Heart right ventricle (tissue), 16 donors: ENCODE measurements at regions not wholly inside any gene's neighbourhood (a gene's known extent, or its start where the extent isn't known, plus 50 kb on each side); places are given as distances from the start of the nearest gene placed in this dataset.

Experiments used
- ATAC-seq, 8 donors: fragments of 200-7000 bp; cut with Tn5 transposase; one replicate each; pipeline ENCODE4 v1.9.1; 2020; ENCODE audit warnings: mild to moderate bottlenecking in 8 of 8, moderate library complexity in 8 of 8, moderate number of reproducible peaks in 1 of 8
- DNase-seq, 2 donors: peaks; one replicate each; pipeline ENCODE4 v3.0.0-alpha.2; 2020
- H3K27ac ChIP-seq, 10 donors: fragments of 200-600 bp; sonication (generic) in 2 of 10; one replicate each; pipeline versions ENCODE4 v1.5.0 to v1.8.0; 2020 to 2022; ENCODE audit warnings: mild to moderate bottlenecking in 3 of 10
- H3K27me3 ChIP-seq, 7 donors: fragments of 200-600 bp; one replicate each; pipeline ENCODE4 v1.8.0; 2021 to 2022; ENCODE audit warnings: mild to moderate bottlenecking in 2 of 7
- H3K36me3 ChIP-seq, 9 donors: fragments of 200-600 bp; sonication (generic) in 1 of 9; one replicate each; pipeline versions ENCODE4 v1.5.0 to v1.8.0; 2020 to 2022; ENCODE audit warnings: mild to moderate bottlenecking in 2 of 9
- H3K4me1 ChIP-seq, 9 donors: fragments of 200-600 bp; sonication (generic) in 1 of 9; one replicate each; pipeline versions ENCODE4 v1.5.0 to v1.8.0; 2020 to 2022; ENCODE audit warnings: mild to moderate bottlenecking in 4 of 9
- H3K4me3 ChIP-seq, 10 donors: fragments of 200-600 bp; sonication (generic) in 2 of 10; one replicate each; pipeline versions ENCODE4 v1.5.0 to v1.8.0; 2020 to 2022; ENCODE audit warnings: mild to moderate bottlenecking in 7 of 10, moderate library complexity in 2 of 10
- H3K9me3 ChIP-seq, 11 donors: fragments of 200-600 bp in 10 of 11; sonication (generic) in 2 of 11; one replicate each; pipeline versions ENCODE4 v1.5.0 to v1.8.0; 2013 to 2022; ENCODE audit warnings: mild to moderate bottlenecking in 2 of 11, control low read depth in 1 of 11, moderate library complexity in 1 of 11
- CTCF ChIP-seq, 9 donors: fragments of 200-600 bp; sonication (generic) in 2 of 9; IDR thresholded peaks; one replicate each; pipeline versions ENCODE4 v1.5.0 to v1.8.0; 2021 to 2022; ENCODE audit warnings: antibody characterized with exemption in 9 of 9, mild to moderate bottlenecking in 5 of 9, moderate library complexity in 1 of 9
- WGBS, 2 donors: extraction: QIAGEN DNeasy Blood & Tissue Kit; methylation state at CpG; one replicate each; pipeline ENCODE4 v1.1.7; 2013; ENCODE audit warnings: inconsistent platforms in 1 of 2; 5-methylcytosine and 5-hydroxymethylcytosine counted together
- intact Hi-C, 10 donors: fragments of 100-400 bp; cut with DNase I; formaldehyde crosslinking; loops; one replicate each; pipeline versions ENCODE4 v1.11.1 to v1.14.2; 2022
- donor health status: Arrhythmogenic right ventricular cardiomyopathy.
- donor health status: ischemic (EF 13 %, LVEDD 7.1; RV severe dilation, severe dysfunction).
- donor health status: healthy with polysubstance abuse.
- donor health status: DM: no; HTN: yes; CAD: no.
- donor health status: DM: no; HTN: no; CAD: no.
- donor health status: ischemic (EF 25% LVEDD 6.9; RV normal size, moderate dysfunction).
- donor health status: ischemic (EF 25% LVEDD 5.7; RV mildly dilated, moderate dysfunction).
- donor health status: healthy.
- donor health status: DM: yes; HTN: yes; CAD: no.
- donor health status: Ischemic cardiomyopathy.
- donor health status: ischemic (EF 35%, LVEDD 5.7; RV mildly dilated, moderate dysfunction).
- donor health status: nonischemic (EF 11% LVEDD 7.7; RV severe dilation, severe dysfunction).
- donor health status: DM: yes; HTN: yes; CAD: no.
- donor health status: PGD.
- donor health status: ischemic (EF 29% LVEDD 5.4; RV normal size, mild dysfunction).
- donor health status: nonischemic (EF 23%, LVEDD 6.1; RV moderate dilation, normal function).

DNA sequence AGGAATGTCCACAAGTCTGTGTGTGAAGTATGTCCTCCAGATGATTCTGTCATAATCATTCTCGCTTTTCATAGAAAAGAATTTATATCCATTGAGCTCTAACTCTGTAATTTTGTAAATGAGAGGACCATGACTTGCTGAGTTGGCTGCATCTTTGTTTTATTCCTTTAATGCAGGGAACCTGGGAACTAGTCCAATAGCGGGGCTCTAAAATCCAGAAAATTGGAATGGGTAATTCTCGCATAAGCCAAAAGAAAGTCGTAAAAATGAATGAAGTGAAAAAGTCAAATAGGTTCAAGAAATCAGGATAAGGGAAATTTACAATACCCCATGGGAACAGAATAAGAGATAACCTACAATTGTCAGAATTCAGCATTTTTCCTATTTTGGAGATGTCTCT, 232.5 kb downstream of the RAB38 start:
- no peak for TF ChIP-seq CTCF (IDR thresholded peaks at IDR 0.05)
- DNase-seq, result no peak

DNA sequence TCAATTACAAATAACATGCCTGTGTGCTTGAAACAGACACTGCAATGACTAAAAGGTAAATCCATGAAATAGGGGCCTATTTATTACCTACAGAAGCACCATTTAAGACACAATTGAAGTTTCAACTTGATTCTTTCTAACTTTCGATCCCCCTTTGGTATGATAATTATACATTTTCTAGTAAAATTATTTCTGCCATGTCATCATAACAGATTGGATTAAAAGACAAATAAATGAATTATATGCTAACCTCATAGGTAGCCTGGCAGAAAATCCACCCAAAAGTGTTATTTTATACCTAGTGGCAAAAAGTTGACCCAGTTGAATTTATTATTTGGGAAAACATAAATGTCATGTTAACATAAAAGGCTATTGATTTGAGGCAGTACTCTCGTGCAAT, 241.1 kb downstream of the RAB38 start:
- no peaks in the 10 kb centered on the region for H3K36me3 ChIP-seq
- WGBS, 2 donors, result 65 to 66% methylated on average over 2 of the region's 2 CpGs
- ATAC-seq (no peak), DNase-seq (no peak)
- H3K4me1 ChIP-seq, result no peaks in the 10 kb centered on the region
- TF ChIP-seq CTCF (IDR thresholded peaks at IDR 0.05), result no peak
- no peak overlapping the region for H3K27ac ChIP-seq
- no peaks in the 10 kb centered on the region for H3K27me3 ChIP-seq
- intact Hi-C loops, result no loop called here
- H3K9me3 ChIP-seq, result no peaks in the 10 kb centered on the region
- H3K4me3 ChIP-seq, result no peak overlapping the region

More for the DNA sequence above, 232.5 kb downstream of the RAB38 start:
- intact Hi-C loops, result no loop called here
- 59 to 63% methylated on average over 4 of the region's 4 CpGs for WGBS, 2 donors
- ATAC-seq, result no peak
- no peaks in the 10 kb centered on the region for H3K27me3 ChIP-seq
- no peaks in the 10 kb centered on the region for H3K36me3 ChIP-seq
- no peaks in the 10 kb centered on the region for H3K9me3 ChIP-seq
- H3K27ac ChIP-seq, result no peak overlapping the region
- H3K4me3 ChIP-seq, result no peak overlapping the region
- H3K4me1 ChIP-seq, result no peaks in the 10 kb centered on the region

- Histone ChIP-seq H3K9me3 (no peaks in the 10 kb centered on the region), H3K27ac (no peak overlapping the region), H3K36me3 (no peaks in the 10 kb centered on the region), H3K27me3 (no peaks in the 10 kb centered on the region), H3K4me3 (no peak overlapping the region), H3K4me1 (no peaks in the 10 kb centered on the region)
- no peak for TF ChIP-seq CTCF (IDR thresholded peaks at IDR 0.05)
- WGBS, 2 donors, result 56 to 66% methylated on average over 5 of the region's 5 CpGs
- intact Hi-C loops, result no loop called here
- DNase-seq, result no peak
- no peak for ATAC-seq
Measured at GRCh38 chr11:87926250-87926970, 248.8 kb downstream of the RAB38 start.

GRCh38 chr11:87924125-87924524, 251.1 kb downstream of the RAB38 start:
- Histone ChIP-seq H3K27ac (no peak overlapping the region), H3K4me3 (no peak overlapping the region), H3K27me3 (no peaks in the 10 kb centered on the region), H3K36me3 (no peaks in the 10 kb centered on the region), H3K4me1 (no peaks in the 10 kb centered on the region), H3K9me3 (no peaks in the 10 kb centered on the region)
- no peak for DNase-seq
- WGBS, 2 donors, result 64 to 88% methylated on average over 1 of the region's 1 CpG
- no peak for ATAC-seq
- TF ChIP-seq CTCF (IDR thresholded peaks at IDR 0.05), result no peak
- intact Hi-C loops, result no loop called here
